NCI-H1105 treated with DMSO at 0.1 percent for 48 hours (cell line): ENCODE measurements at regions not wholly inside any gene's neighbourhood (a gene's known extent, or its start where the extent isn't known, plus 50 kb on each side); places are given as distances from the start of the nearest gene placed in this dataset.
A peak's percentile ranks its signal among the peaks of the same experiment; 100 is the strongest.
"Not testable (repeated sequence)": the region's sequence is repeated elsewhere in the genome, so short reads cannot be mapped to it uniquely, and the experiment has no call there.

ENCODE experiments used
- DNase-seq: peaks from one replicate; lab custom pipeline; 2025; lab: John Stamatoyannopoulos, UW

DNA sequence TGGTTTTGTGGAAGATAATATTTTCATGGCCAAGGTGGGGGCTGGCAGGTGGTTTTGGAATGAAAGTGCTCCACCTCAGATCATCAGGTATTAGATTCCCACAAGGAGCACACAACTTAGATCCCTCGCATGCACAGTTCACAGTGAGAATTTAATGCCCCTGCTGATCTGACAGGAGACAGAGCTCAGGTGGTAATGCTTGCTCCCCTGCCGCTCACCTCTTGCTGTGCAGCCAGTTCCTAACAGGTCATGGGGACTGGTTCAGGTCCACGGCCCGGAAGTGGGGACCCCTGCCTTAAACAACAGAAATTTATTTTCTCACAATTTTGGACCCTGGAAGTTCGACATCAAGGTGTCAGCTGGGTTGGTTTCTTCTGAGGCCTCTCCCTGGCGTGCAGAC lies 668.7 kb upstream of the ZNF608 start:
- DNase-seq: no peak

DNA sequence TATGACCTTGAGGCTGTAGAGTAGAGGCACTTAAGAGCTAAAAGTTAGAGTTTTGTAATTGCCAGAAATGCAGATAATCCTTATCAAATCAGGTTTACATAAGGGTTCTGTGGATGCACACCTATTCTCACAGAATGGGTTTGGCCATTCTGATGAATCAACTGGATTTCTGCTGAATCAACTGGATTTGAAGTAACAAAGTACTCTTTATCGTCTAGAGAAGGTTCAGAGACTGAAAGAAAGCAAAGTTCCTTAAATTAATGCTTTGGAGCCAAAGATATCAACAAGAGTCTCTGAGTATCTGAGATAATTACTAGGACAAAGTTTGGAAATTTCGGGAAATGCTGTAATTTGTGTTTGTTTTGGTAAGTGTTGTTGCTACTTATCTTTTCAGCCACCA lies 669.6 kb upstream of the ZNF608 start:
- no peak for DNase-seq

DNA sequence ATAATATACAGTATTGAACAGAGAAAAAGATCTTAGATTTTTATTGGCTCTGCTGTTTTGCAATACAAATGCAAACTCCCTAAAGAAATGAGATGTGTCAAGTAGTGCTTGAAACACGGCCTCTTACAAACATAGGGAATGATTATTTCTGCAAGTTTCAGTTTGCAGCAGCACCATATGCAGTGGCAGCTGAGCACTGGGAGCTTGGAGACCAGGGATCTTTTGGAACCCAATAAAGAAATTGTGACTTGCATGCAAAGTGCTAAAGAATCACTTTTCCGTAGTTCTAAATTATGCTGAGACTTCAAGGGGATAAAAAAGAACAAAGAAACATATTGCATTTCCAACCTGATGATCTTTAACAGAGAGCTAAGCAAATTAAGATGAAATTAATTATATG lies 674.6 kb upstream of the ZNF608 start:
- no peak for DNase-seq

DNA sequence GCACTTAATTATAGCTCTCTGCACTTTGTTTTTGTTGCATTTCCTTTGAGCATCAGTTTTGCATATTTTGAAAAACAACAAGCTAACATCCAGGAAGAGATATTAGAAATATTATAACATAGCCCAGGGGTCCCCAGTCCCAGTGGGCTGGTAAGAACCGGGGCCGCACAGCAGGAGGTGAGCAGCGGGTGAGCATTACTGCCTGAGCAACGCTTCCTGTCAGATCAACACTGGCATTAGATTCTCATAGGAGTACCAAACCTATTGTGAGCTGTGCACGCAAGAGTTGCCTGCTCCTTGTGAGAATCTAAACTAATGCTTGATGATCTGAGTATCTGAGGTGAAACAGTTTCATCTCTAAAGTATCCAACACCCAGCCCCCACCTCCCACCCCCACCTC lies 675.9 kb upstream of the ZNF608 start:
- no peak for DNase-seq

DNA sequence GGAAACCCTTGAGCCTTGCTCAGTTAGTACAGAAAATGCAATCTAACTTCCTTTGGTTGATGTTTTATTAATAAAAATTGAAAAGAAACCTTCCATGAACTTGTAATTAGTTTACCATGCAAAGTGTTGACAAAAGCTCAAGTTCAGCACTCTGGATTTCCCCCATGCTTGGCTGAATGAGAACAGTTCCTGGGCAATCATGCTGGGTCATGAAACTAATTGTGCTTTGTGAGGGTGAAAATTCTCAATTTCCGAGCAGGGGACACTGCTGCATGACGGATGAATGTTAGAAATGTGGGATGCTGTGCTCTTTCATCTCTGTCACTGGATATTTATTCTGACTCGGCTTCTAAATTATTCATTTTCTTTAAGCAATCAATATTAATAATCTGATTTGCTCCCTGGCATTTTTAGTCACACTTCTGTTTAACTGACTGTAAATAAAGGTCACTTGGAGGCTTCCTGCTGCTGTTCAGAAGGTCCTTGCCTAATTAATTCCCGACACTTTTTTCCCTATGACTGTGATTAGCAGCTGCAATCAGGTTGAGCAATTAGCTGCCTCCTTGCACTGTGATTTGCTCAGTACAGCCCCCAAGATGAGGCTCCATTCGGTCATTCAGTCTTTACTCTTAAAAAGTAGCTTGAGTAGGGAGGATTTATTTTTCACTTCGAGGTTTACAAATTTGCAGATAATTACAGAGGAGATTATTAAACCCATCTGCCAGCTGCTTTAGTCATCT lies 678.1 kb upstream of the ZNF608 start:
- DNase-seq: peak; percentile 25

DNA sequence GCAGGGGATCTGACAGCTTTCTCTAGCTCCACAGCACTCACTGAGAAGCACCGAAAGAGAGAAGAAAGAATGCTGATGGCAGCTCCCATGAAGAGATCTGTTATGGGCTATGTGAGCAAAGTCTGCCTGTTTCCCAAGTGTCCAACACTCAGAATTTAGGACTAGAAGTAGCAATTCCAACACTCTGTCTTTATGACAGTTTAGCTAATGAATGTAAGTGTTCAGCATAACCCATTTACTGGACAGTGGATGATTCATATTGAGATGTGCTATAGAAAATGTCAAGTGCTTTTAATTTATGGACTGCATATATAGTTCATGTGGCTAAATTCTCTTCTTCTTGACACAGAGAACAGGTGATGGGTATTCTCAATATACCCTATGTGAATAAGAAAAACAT lies 683.1 kb upstream of the ZNF608 start:
- DNase-seq: no peak

DNA sequence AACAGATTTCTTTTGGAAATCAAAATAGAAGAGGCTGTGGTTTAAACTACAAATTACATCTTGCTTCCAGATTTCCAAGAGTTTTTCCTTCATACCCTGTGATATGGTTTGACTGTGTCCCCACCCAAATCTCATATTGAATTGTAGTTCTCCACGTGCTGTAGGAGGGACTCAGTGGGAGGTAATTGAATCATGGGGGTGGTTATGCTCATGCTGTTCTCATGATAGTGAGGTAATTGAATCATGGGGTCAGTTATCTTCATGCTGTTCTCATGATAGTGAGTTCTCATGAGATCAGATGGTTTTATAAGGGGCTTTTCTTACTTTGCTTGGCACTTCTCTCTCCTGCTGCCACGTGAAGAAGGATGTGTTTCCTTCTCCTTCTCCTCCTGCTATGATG lies 687.0 kb upstream of the ZNF608 start:
- no peak for DNase-seq

DNA sequence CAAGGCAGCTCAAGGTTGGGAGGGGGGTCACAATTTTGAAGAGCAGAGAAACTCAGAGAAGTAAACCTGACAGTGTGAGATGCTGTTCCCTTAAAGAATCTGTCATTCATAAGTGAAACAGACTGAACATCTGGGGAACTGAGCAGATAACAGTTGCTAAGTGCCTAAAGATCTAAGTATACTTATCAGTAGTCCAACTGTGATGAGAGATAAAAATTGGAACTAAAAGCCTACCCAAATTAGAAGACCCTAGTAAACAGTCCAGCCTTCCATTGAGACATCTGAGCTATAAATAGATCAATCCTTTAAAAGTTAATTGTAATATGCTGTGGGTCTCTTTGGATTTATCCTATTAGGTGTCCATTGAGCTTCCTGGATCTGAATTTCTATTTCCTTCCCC lies 692.8 kb upstream of the ZNF608 start:
- no peak for DNase-seq

DNA sequence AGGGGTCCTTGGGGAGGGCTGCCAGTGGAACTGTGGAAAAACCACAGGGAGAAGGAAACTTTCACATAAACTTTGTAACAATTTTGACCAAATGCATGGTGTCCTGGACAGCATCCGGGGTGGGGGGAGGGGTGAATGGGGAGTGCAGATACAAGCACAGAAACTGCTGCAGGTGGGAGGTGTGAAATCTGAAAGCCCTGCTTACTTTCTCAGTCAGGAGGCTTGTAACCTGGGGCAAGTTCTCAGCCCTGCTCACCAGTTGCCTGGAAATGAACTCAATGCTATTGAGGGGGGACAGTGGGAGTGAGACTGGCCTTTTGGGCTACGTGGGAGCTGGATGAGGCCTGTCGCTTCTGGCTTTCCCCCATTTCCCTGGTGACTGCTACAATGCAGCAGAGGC lies 694.5 kb upstream of the ZNF608 start:
- no peak for DNase-seq

DNA sequence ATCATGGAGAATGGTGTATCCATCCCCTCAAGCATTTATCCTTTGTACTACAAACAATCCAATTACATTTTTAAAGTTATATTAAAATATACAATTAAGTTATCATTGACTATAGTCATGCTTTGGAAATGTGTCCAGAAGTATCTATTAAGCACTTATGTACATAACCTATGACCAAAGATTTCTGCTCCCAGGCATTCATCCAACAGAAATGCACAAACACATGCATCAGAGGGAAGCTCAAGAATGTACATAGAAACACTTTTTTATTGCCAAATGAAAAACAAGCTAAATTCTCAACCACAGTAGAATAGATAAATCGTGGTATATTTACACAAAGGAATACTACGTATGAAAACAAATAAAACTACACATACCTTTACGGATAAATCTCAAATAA lies 700.5 kb upstream of the ZNF608 start:
- no peak for DNase-seq

DNA sequence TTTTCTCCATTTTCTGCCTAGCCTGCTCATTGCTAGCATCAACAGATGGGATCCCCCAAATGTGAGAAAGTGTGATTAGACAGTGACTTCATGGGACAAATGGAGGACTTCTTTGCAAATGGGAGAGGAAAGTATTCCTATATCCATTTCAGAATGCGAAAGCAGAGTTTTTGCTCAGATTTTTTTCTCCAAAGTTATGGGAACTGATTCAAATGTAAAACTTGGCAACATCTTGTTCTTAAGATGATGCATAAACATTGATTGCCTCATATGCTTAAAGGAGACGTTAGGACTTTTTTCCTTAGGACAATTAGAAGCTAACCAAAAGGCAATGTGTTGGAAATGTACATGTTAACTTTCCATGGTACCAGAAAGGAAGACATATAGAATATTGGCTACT lies 704.3 kb upstream of the ZNF608 start:
- no peak for DNase-seq

DNA sequence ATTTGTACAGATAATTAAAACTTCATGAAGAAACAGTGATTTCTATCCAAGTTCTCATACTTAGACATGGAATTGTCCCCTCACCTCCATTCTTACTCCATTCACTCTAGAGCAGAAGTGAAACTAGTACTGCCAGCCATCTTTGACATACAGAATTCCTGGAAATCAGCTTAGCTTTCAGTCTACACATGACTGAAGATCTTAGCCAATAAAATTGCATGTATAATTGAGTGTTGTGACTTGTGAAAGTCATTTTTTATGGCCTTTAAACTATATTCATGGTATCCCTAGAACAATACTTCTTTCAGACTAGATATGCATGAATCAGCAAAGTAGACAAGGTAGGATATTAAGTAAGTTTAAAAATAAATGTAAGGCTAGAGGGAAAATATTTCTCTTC lies 705.2 kb upstream of the ZNF608 start:
- no peak for DNase-seq

DNA sequence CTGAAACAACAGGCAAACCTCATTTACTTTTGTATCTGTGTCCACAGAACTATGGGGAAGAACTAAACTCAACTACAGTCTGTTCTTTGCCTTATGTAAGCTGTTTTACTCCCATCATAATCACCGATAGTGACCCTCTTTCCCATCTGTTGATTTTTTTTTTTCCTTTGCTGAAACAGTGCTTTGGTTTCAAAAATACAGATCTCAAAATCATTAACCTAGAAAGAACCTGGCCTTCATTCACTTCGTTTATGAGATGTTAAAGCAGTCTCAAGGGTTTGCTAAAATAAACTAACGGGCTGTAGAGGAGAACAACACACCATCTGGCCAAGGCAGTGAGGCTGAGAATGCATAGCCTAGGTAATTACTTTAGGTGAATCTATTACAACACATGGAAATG lies 706.6 kb upstream of the ZNF608 start:
- no peak for DNase-seq

DNA sequence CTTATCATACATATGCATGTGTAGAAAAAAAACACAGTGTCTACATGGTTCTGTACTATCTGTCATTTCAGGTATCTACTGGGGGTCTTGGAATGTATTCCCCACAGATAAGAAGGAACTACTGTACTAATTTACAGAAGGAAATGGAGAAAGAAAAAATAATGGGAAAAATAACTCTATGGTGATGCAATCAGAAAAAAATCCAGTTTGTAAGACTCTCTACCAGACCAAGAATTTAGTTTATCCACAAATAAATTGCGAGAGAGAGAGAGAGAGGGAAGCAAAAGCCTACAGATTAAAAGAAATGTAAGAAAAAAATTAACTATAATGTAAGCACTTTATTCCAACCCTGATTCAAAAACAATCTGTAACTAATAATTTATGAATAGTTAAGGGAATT lies 708.6 kb upstream of the ZNF608 start:
- no peak for DNase-seq

DNA sequence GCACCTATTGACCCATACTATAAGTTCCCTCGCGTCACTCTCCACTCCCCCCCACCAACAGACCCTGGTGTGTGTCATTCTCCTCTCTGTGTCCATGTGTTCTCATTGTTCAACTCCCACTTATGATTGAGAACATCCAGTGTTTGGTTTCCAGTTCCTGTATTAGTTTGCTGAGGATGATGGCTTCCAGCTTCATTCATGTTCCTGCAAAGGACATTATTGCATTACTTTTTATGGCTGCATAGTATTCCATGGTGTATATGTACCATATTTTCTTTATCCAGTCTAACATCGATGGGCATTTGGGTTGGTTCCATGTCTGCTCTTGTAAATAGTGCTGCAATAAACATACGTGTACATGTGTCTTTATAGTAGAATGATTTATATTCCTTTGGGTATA lies 709.6 kb upstream of the ZNF608 start:
- not testable (repeated sequence) for DNase-seq

DNA sequence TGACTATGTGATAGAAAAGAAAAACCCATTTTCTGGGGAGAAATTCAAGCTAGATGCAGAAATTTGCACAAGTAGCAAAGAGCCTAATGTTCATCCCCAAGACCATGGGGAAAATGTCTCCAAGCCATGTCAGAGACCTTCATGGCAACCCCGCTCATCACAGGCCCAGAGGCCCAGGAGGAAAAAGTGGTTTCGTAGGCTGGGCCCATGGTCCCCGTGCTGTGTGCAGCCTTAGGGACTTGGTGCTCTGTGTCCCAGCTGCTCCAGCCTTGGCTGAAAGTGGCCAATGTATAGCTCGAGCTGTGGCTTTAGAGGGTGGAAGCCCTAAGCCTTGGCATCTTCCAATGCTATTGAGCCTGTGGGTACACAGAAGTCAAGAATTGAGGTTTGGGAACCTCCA lies 711.2 kb upstream of the ZNF608 start:
- DNase-seq: no peak

DNA sequence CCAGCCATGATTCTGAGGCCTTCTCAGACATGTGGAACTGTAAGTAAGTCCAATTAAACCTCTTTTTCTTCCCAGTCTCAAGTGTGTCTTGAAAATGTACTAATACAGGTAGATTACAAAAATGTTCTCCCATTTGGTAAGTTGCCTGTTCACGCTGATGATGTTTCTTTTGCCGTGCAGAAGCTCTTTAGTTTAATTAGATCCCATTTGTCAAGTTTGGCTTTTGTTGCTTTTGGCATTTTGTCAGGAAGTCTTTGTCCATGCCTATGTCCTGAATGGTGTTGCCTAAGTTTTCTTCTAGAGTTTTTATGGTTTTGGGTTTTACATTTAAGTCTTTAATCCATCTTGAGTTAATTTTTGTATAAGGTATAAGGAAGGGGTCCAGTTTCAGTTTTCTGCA lies 712.5 kb upstream of the ZNF608 start:
- DNase-seq: not testable (repeated sequence)

DNA sequence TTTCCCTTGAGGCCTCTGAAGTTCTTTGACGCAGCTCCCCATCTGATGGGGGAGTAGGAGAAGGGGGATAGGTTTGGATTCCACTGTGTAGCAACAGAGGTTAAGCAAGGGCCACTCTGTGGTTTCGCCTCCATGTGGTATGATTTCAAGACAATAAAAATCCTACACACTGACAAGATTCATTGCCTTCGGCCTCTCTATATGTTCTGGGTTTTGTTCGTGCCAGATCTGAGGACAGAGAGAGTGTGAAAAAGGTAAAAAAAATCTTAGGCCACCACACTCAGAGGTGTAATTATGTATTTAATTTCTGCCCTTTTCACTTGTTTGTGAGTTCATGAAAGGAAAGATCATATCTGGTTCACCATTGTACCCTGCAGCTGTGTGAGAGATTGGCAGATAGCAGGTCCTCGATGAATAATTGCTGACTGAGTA lies 715.2 kb upstream of the ZNF608 start:
- peak; percentile 60 for DNase-seq

DNA sequence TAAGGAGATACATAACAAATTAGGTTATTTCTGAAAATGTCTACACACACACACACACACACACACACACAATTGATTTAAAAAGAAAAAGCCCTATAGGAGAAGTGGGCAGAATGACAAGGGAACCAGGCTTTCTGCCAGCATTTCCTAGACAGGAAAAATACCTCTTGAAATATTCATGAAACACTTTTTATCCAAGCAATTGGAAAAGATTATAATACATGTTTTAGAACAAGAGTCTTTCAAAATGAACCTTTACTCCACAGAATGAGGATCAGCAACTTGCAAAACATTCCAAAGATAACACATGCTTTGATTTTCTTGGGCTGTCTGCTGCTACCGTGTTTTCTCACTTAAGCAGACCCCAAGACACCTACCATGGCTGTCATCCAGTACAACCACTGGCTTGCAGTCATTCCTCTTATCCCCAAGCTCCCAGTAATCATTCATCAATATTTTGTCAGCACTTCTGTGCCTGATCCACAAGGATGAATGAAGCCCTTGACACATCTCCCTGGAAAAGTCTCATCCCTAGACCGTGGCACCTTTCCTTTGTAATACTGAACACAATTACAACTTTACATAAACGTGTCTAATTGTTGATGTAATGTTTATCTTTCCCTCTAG lies 717.1 kb upstream of the ZNF608 start:
- DNase-seq: no peak

DNA sequence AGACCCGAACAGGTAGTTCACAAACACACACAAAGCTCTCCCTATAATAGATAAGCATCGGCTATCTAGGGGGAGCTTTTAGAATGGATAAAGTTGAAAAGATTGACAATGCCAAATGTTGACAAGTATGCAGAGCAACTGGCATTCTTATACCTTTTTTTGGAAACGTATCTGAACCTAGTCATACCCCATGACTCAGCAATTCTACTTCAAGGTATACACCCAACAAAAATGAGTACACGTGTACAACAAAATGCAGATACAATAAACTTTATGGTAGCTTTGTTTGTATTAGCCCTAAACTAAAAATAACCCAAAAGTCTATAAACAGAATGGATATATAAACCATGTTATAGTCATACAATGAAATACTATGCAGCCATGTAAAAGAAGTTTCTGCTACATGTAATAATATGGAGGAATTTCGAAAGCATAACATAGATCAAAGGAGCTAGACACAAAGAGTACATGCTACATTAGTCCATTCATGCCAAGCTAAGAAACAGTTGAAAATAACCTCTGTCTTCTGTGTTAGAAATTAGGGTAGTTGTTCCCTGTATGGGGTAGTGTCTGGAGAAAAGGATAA lies 718.5 kb upstream of the ZNF608 start:
- no peak for DNase-seq

DNA sequence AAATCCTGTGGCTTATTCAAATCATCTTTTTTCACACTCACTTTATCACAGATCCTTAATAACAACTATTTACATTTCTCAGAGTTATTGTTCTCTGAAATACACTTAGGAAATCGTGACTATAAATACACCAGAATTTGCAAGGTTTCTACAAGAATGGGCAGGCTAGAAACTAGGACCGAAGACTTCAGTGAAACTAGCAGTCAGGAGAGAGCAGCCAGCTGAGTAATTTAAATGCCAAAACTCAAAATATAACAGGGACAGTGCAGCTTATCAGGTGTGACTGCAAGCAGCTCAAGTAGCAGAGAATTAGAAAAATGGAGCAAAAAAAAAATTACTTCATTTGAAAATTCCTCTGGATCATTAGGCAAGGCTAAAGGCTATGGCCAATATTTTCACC lies 719.3 kb upstream of the ZNF608 start:
- DNase-seq: no peak

DNA sequence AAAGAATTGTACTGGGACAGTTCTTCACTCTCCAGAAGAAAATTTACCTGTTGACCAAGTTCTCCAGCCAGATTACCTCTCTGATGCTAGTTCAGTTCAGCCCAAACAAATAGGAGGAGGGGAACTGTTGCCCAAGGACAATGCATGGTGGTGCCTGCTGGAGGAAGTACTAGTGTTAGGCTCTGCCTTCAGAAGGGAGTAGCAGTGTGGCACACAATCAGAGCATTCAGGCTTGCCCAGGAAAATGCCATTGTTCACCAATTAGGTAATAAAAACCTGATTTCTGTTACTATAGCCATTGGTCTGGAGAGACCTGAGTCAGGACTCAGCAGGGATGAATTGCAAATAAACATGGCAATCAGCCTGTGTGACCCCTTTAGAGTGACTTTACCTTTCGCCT lies 720.8 kb upstream of the ZNF608 start:
- DNase-seq: no peak

DNA sequence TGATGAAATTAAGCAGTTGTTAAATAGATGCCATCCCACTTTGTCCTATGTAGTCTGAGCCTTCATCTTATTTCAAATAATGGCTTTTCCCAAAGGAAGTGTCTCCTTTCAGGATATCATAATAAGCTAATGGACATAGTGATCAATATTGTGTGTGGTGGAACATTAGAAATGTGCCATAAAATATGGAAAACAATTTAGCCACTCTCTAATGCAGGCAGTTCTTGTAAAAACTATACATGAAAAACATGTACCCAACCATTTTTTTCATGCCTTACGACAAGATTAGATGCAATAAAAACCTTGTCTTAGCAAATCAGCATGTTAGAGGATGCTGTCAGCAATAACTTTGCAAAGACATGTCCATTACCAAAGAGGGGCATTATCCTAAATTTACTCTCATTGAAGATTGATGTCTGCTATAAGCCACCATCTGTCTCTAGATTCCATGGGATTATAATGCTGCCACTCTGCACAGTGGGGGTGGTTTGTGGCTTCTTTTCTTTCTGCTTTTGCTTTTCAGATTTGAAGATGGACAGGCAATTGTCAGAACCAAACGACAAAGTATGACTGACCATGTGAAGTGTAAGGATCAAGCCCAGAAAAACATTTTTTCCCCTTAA lies 724.0 kb upstream of the ZNF608 start:
- no peak for DNase-seq
